GM12873 (cell line): ENCODE measurements at regions not wholly inside any gene's neighbourhood (a gene's known extent, or its start where the extent isn't known, plus 50 kb on each side); places are given as distances from the start of the nearest gene placed in this dataset.

Experiments
- CTCF ChIP-seq: IDR thresholded peaks from 2 replicates; pipeline ENCODE4 v1.5.1; 2012; ENCODE audit warnings: low read depth, mild to moderate bottlenecking, moderate library complexity, low read length, control low read depth; ENCODE audit not compliant: insufficient read depth; ENCODE audit errors: missing control alignments

DNA sequence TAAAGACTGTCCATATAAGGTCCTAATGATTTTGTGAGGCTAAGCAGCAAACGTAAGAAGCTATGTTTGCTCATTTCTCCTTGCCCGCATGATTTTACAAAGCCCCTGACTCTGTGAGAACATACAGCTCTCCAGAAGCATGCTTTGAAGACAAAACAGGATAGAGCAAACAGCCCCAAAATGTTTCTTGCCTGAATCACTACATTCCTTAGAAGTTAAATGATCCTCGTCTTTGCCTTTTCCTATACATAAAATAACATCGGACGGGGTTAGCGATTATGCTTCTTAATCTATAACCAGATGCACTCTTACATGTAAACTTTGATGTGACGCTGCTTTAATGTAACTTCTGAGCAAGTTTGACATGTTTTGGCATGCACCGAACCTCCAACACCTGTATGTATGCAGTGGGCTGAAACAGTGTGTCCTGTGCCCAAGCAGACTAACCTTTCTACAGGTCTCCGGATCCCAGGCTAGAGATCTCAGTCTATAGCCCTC is 353.7 kb downstream of the CETN3 start:
- no peak for TF ChIP-seq CTCF

DNA sequence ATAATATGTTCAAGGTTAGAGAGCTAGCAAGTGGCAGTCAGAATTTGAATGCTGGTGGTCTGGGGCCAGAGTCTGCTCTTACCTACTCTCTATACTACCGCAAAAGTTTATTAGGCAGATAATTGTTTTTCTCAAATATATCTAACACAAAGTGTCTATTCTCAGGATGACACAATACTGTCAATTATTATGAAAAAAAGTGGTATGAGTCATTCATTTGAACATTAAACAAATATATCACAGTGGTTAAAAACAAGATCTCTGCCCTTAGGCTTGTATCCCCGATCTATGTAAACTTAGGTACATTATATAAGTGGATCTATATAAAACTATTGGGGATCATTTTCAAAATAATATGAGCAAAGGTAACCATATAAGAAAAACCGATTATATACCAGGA is 354.9 kb downstream of the CETN3 start:
- no peak for TF ChIP-seq CTCF

DNA sequence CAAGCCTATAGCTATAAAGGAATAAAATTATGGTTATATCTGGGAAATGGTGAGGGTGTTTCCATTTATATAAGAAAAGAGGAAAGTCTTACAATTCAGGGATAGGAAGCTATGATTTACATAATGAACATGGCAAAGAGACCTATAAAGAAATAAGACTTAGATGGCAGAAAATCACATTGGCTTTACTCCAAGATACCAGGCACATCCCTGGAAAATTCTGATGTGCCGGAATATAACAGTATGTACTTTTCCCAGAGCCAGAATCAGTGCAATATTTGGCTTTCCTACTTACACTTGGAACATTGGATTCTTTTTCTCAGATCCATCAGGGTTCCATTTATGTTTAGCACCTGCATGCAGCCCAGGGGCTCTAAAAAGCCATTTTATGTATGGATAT is 357.8 kb downstream of the CETN3 start:
- no peak for TF ChIP-seq CTCF

DNA sequence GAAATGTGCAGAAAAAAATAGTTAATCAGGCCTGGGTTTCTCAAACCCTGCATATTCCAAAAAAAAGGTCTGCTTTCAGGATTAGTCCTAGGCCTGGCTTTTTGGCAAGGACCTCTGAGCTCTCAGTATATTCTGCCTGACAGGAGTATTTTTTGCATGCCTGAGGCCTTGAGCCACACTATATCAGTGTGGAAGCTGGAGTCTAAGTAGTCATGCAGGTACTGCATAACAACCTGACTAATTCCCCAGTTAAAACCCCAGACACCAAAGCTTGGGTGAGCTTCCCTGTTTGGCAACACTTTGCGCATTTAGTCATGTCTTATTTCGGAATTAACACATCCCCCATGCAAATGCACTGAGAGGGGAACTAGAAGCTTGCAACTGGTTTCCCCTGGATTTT is 359.5 kb downstream of the CETN3 start:
- TF ChIP-seq CTCF = no peak

- no peak for TF ChIP-seq CTCF
Measured at GRCh38 chr5:90047113-90047512, 362.4 kb downstream of the CETN3 start.

GRCh38 chr5:90037646-90038045 is 371.9 kb downstream of the CETN3 start:
- no peak for TF ChIP-seq CTCF

GRCh38 chr5:90022711-90023053 is 386.9 kb downstream of the CETN3 start:
- TF ChIP-seq CTCF = no peak
